GM10248 (cell line): ENCODE measurements at regions not wholly inside any gene's neighbourhood (a gene's known extent, or its start where the extent isn't known, plus 50 kb on each side); places are given as distances from the start of the nearest gene placed in this dataset.

Experiments
- CTCF ChIA-PET: fragments of 300-600 bp; sonication (Branson Sonifier 250); formaldehyde crosslinking; extraction: SDS; loops from one replicate; lab custom pipeline; 2021; ENCODE audit warnings: antibody characterized with exemption; lab: Yijun Ruan, JAX
- POLR2A ChIA-PET: fragments of 350-650 bp; sonication (Branson Sonifier 250); formaldehyde crosslinking; extraction: SDS; loops from one replicate; lab custom pipeline; 2020; ENCODE audit warnings: antibody characterized with exemption; lab: Yijun Ruan, JAX
- DNase-seq: peaks from one replicate; pipeline ENCODE4 v3.0.0; 2012; ENCODE audit errors: extremely low spot score
- TF ChIP-seq, protein P1 (sequence below): IDR thresholded peaks from 2 replicates; pipeline ENCODE4 v1.5.1; 2012; ENCODE audit warnings: mild to moderate bottlenecking, low read depth; ENCODE audit errors: extremely low read depth, missing control alignments, control extremely low read depth

- POLR2A ChIA-PET: no interaction called here
- no peak for DNase-seq
- CTCF ChIA-PET: no interaction called here
- TF ChIP-seq, protein P1, sequence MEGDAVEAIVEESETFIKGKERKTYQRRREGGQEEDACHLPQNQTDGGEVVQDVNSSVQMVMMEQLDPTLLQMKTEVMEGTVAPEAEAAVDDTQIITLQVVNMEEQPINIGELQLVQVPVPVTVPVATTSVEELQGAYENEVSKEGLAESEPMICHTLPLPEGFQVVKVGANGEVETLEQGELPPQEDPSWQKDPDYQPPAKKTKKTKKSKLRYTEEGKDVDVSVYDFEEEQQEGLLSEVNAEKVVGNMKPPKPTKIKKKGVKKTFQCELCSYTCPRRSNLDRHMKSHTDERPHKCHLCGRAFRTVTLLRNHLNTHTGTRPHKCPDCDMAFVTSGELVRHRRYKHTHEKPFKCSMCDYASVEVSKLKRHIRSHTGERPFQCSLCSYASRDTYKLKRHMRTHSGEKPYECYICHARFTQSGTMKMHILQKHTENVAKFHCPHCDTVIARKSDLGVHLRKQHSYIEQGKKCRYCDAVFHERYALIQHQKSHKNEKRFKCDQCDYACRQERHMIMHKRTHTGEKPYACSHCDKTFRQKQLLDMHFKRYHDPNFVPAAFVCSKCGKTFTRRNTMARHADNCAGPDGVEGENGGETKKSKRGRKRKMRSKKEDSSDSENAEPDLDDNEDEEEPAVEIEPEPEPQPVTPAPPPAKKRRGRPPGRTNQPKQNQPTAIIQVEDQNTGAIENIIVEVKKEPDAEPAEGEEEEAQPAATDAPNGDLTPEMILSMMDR: no peak
Observed at GRCh38 chrY:17233435-17234109, 646.4 kb downstream of the CDY2B start.

GRCh38 chrY:17231994-17232393, 648.0 kb downstream of the CDY2B start:
- ChIA-PET CTCF (no interaction called here), POLR2A (no interaction called here)
- no peak for DNase-seq
- TF ChIP-seq, protein P1: no peak

- no peak for DNase-seq
- TF ChIP-seq, protein P1: no peak
- CTCF ChIA-PET: no interaction called here
- POLR2A ChIA-PET: no interaction called here
Observed at GRCh38 chrY:17223502-17223901, 656.5 kb downstream of the CDY2B start.

- ChIA-PET POLR2A (no interaction called here), CTCF (no interaction called here)
Observed at GRCh38 chrY:17202395-17202794, 677.6 kb downstream of the CDY2B start.

GRCh38 chrY:17184299-17184698, 695.7 kb downstream of the CDY2B start:
- ChIA-PET POLR2A (no interaction called here), CTCF (no interaction called here)
- no peak for DNase-seq
- TF ChIP-seq, protein P1: no peak

More at GRCh38 chrY:17202395-17202794, 677.6 kb downstream of the CDY2B start:
- no peak for DNase-seq
- TF ChIP-seq, protein P1: no peak

- no peak for DNase-seq
- POLR2A ChIA-PET: no interaction called here
- TF ChIP-seq, protein P1: no peak
- CTCF ChIA-PET: no interaction called here
Observed at GRCh38 chrY:17166881-17167280, 713.1 kb downstream of the CDY2B start.
